GM18511 (cell line): ENCODE measurements at regions not wholly inside any gene's neighbourhood (a gene's known extent, or its start where the extent isn't known, plus 50 kb on each side); places are given as distances from the start of the nearest gene placed in this dataset.
"Not testable (repeated sequence)": the region's sequence is repeated elsewhere in the genome, so short reads cannot be mapped to it uniquely, and the experiment has no call there.

ENCODE experiments used
- ATAC-seq: cut with Tn5 transposase; IDR thresholded peaks from one replicate; pipeline ENCODE4 v1.9.1; 2021; ENCODE audit warnings: mild to moderate bottlenecking, moderate library complexity; ENCODE audit not compliant: unreplicated experiment

DNA sequence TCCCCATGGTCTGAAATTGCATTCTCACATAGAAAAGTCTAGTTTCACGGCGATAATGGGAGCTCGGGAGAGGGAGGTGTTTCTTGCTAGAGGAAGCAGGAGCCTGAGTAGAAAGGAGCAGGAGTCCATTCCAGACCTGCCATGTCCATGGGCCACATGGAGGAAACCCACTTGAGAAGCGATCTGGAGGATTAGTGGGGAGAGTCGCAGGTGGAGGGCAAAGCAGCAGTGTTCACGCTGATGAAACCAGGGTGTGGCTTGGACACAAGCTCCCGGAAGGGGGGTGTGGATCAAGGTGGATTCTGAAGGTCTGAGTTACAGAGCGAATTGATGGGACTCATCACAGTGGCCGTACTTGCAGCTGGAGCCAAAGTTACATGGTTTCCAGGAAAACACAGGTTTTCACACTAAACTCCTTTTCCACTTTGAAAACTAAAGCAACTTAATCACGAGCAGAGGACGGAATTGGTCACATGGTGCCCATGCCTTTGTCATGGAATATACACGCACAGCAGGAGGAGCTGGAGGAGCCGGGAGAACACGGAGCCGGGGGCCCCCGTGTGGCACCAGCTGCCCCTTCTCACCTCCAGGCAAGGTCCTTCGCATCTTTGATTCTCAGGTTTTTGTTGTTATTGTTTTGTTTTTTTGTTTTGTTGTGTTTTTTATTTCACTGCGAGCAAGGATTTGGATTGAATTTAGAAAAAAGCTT lies 255.1 kb upstream of the MYT1L start:
- no peak for ATAC-seq

DNA sequence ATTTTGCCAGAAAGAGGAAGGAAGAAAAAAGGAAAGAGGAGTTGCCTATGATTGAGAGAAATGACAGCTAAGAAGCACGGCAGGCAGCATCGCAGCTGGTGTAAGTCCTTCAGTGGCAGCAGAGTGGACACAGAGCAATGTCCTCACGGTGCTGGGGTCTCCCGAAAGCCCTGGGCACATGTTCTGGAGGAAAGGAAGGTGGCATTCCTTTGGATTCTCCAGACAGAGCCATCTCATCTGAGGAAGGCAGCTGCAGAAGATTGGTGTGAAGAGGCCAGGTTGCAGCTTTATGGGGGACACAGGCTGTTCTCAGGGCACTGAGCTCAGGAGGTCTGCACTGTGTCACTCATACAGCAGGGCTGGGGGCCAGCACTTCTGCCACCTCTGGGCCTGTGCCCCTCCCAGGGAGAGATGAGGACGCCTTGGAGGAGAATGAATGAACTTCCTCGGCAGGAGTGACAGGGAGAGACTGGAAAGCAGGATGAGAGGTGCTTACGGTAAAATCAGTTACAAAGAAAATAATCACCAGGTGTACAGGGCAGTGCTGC lies 252.0 kb upstream of the MYT1L start:
- no peak for ATAC-seq

DNA sequence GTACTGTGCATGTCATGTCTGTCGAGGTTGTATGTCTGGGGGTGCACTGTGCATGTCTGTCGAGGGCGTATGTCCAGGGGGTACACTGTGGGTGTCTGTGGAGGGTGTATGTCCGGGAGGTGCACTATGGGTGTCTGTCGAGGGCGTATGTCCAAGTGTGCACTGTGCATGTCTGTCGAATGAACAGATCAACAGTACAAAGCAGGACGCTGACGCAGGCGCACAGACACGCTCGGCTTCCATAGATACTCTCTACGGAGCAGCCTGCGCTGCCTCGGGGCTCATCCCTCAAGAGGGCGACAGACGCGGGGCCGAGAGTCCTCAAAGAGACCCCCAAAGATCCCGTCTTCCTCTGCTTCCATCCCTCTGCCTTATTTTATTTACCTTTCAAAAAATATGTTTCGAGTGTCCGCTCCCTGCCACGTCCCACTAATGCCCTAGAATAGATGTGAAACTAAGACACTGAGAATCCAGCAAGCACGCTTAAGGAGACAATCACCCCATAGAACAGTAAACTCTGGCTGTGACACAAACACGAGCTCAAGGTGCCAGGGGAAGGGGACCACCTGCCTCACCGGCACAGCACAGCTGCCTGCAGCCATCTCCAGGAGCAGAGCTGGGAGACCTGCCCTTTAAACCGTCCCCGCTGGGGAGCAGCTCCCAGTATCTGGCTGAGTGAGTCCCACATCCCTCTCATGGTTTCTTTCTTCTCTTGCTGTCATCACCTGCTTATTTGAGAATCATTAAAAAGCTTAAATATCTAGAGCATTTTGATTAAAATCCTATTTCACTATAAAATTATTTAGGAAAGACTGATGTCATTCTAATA lies 250.5 kb upstream of the MYT1L start:
- no peak for ATAC-seq

DNA sequence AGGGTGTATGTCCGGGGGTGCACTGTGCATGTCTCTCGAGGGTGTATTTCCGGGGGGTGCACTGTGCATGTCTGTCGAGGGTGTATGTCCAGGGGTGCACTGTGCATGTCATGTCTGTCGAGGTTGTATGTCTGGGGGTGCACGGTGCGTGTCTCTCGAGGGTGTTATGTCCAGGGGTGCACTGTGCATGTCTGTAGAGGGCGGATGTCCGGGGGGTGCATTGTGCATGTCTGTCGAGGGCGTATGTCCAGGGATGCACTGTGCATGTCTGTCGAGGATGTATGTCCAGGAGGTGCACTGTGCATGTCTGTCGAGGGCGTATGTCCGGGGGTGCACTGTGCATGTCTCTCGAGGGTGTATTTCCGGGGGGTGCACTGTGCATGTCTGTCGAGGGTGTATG lies 249.8 kb upstream of the MYT1L start:
- ATAC-seq: not testable (repeated sequence)

DNA sequence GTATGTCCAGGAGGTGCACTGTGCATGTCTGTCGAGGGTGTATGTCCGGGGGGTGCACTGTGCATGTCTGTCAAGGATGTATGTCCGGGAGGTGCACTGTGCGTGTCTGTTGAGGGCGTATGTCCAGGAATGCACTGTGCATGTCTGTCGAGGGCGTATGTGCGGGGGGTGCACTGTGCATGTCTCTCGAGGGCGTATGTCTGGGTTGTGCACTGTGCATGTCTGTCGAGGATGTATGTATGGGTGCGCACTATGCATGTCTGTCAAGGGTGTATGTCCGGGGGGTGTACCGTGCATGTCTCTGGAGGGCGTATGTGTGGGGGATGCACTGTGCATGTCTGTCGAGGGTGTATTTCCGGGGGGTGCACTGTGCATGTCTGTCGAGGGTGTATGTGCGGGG lies 249.3 kb upstream of the MYT1L start:
- ATAC-seq: no peak

DNA sequence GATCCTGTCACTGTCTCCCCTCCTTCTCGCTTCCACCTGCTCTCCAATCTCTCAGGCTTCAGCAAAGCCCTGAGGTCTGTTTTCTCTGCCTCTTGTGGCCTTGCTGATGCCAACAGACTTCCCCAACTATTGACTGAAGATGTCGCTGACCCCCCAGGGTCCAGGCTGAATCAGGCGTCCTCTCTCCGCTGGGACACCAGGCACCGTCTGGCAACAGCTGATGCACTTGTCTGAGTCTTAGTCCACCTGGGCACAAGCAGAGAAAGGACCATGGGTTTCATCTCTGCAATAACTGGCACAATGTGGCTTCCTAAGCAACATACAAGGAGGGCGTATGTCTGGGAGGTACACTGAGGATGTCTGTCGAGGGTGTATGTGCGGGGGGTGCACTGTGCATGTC lies 248.7 kb upstream of the MYT1L start:
- no peak for ATAC-seq

DNA sequence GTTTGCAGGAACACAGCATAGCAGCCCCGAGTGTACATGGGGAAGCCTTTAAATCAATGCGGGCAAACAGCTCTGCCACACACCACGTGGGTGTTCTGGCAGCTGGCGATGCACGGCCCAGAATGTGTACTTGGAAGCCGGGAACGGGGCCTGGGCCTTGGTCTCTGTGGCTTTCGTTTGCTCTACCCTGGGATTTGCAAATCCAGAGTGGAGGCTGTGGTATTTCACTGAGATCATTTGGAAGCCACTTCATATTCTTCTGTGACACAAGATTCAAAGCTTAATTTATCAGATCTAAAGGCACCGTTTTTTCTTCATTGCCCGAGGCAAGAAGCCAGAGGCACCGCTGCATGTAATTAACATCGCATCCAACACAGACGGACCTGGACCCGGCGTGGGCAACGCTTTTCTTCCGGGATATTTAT lies 246.3 kb upstream of the MYT1L start:
- no peak for ATAC-seq

DNA sequence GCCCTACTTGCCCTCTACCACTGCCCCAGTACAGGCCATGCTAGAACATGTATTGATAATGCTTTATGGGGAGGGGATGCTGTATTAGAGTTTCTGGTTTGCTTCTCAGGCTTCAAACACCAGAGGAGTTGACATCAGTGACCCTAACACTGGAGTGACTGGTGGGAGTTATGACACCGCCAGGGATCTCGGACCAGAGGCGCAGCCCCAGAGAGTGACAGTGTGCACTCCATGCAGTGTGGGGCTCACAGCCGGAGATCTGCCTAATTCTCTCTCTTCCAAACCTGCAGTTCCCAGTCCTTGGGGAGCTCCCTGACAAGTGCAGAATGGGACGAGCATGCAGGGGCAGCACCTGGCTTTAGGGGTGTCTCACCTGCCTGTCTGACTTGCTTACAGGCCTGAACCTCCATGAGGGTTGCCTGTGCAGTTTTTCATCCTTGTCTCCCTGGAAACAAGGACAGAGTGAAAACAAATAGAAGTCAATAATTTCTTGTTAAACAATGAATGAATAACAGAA lies 244.9 kb upstream of the MYT1L start:
- no peak for ATAC-seq

DNA sequence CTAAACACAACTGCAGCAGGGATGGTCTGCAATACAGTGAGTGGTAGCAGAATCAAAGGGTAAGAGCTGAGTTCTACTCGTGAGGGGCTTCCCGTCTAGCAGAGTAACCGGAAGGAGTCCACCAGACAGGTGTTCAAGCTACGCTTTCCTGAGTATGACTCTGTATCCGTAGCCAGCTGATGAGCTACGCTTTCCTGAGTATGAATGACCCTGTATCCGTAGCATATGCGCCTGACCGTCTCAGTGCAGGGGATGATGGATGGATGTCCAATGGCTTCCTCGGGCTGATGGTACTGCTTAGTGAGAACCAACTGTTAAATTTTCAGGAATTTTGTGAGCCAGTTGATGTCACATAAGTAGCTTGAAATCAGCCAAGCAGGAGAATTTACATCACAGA lies 244.1 kb upstream of the MYT1L start:
- ATAC-seq: no peak

DNA sequence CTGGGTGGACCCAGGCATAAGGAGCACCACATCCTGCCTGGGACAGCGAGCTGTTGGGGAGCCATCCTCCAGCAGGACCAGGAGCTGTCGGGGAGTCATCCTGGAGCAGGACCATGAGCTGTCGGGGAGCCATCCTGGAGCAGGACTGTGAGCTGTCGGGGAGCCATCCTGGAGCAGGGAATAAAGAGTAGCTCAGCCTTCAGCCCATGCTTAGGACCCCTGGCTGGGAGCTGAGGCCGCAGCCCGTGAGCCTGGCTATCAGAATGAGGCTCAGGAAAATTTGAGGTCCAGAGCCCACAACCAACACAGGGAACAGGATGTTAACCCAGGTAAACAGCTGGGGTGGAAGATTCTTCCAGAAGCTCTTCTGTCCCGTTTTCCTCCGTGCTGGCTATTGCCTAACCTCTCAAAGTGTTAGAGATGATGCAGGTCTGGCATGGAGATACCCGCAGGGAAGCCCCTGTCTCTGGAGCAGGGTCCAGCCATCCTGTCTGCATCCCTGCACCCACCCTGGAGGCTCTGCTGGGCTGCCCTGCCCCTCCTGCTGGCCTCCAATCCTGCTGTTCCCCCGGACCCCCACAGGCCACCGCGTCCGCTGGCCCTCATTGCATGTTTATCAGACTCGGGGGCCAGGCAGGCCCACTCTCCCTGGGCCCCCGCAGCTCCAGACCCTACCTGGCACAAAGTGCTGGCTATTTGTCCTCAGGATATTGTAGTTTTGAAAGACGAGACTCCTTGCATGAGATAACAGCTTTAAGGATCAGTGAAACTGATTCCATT lies 243.5 kb upstream of the MYT1L start:
- no peak for ATAC-seq

DNA sequence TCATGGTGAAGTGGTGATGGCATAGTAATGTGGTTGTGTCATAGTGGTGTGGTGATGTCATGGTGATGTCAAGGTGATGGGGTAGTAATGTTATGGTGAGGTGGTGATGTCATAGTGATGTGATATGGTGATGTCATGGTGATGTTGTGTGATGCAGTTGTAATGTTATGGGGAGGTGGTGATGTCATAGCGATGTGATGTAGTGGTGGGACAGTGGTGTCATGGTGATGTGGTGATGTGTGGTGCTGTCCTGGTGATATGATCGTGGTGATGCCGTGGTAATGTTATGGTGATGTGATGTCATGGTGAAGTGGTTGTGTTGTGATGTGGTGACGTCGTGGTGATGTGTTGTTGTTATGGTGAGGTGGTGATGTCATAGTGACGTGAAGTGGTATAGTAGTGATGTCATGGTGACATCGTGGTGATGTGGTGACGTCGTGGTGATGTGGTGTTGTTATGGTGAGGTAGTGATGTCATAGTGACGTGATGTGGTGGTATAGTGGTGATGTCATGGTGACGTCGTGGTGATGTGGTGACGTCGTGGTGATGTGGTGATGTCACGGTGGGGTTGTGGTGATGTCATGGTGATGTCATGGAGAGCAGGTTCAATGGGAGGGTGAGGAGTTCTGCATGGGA lies 242.7 kb upstream of the MYT1L start:
- ATAC-seq: no peak

DNA sequence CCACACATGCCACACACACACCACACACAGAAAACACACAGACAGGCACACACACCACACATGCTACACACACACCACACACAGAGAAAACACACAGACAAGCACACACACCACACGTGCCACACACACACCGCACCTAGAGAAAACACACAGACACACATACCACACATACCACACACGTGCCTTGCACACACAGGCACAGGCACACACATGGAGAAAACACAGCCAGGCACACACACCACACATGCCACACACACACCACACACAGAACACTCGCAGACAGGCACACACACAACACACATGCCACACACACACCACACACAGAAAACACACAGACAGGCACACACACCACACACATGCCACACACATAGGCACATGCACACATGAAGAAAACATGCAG lies 242.1 kb upstream of the MYT1L start:
- ATAC-seq: no peak

DNA sequence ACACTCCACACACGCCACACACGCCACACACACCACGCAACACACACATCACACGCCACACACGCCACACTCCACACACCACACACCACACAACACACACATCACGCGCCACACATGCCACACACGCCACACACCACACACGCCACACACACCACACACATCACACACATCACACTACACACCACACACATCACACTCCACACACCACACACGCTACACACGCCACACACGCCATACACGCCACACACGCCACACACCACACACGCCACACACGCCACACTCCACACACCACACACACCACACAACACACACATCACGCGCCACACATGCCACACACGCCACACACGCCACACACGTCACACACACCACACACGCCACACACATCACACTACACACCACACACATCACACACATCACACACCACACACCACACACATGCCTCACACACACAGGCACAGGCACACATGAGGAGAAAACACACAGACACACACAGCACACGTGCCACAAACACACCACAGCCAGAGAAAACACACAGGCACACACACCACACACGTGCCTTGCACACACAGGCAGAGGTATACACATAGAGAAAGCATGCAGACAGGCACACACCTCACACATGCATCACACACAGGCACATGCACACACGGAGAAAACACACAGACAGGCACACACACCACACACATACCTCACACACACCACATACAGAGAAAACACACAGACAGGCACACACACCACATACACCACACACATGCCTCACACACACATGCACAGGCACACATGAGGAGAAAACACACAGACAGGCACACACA lies 241.5 kb upstream of the MYT1L start:
- ATAC-seq: no peak

DNA sequence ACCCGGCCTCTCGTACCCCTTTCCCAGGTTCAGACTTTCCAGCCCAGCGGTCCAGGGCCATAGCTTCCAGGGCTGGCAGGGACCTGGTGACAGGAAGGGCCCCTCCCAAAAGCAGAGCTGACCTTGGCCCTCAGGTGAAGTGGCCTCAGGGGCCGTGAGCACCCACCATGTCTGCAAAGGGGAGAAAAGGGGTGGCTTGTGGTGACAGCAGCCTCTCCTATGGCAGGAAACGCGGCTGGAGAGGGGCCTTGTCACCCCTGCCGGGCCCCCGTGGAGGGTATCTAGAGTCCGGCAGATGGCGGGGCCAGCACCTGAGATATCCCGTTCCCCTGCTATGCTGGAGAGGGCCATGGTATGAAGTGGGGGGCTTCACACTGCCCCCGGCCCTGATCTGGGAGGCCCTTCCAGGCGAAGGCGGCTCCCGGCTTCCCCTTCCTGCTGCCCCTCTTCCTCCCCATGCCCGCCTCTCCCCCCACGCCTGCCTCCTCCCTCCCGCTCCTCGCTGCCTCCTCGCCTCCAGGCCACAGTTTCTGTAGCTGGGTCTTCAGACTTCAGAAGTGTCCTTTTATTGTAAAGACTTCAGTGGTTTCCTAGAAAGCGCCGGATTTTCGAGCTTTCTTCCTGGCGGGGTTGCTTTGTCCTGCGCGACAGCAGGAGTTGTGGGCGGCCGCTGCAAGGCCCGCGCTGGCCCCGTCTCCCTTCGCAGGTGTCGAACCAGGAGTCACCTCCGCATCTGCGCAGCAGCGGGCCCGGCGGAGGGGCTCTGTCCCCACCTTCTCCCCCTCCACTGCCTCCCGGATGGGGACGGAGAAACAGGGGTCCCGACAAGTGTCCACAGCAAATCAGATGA lies 240.5 kb upstream of the MYT1L start:
- no peak for ATAC-seq

DNA sequence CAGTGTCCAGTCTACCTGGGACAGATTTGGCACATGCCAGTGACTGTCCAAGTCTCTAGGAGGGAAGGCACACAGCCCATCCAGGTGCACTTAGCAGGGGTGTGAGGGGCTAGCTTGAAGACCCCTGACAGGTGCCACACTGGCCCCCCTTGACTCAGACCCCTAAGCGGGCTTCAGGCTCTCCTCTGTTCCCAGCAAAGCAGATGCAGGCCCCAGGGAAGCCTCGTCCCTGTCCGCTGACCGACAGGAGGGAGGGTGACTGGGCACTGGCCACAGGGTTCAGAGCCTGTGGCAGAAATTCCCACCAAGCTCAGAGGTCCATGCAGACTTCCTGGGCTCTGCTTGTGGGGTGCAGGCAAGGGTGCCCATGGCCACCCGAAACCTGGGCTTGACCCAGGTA lies 239.8 kb upstream of the MYT1L start:
- ATAC-seq: no peak

DNA sequence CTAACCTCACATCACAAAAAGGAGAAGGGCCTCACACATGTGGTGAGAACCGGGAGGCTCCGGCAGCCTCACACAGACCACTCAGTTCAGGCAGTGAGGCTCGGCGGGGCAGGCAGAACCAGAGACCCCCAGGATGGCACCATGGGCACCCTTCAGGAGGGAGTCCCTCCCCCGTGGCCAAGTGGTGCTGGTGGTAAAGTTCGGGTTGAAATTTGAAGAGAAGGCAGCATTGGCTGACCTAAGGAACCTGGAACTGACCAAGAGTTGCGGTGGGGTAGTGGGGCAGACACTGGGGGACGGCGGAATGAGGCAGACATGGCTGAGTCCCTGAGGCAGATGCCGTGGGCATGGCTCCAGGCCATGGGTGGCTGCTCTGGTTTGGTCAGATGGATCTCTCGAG lies 239.3 kb upstream of the MYT1L start:
- ATAC-seq: no peak

DNA sequence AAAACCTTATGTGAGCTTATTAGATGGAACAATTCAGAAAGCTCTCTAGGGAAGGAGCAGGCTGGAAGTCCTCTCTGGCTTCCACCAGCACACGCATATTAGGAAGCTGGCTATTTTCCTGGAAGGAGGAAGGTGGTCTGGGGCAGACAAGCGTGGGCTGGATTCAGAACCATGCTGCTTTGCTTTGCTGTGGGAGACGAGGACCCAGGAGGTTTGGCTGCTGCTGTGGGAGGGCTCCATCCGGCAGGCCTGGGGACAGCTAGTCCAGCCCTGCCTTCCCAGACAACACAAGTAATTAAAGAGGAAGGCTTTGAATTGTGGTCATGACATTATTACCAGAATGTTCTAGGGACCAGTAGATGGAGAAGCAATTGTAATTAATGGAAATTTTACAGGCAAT lies 238.8 kb upstream of the MYT1L start:
- no peak for ATAC-seq

DNA sequence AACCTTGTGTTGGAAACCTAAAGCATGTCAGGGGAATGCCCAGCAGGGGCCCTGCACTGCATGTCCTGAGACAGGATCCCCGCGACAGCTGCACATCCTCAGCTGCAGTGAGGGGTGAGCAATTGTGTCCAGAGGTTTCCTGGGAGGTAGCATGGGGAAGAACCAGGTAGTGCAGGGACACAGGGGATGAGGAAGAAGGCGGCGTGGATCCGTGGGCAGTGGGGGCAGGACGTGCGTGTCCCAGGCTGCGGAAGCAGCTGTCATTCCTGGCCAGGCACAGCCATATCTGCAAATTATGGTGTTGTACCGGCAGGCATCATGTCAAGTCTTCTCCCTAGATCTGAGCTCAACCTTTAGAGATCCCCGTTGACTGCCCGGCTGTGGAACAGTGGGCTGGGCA lies 238.2 kb upstream of the MYT1L start:
- no peak for ATAC-seq

DNA sequence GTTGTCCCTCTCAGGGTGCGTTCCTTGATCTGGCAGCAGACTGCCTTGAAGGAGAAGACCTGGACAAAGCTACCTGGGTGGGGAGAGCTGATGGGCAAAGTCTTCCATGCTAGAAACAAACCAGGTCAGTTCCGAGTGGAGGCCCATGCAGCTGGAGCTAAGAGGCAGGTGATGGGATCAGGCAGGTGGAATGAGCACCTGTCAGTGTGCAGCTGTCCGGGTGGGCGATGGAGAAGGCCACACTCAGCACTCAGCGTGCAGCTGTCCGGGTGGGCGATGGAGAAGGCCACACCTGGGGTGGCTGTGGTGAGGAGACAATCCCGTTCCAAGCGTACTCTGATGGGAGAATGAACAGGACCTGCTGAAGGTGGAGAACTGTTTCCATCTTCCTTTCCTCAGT lies 237.3 kb upstream of the MYT1L start:
- ATAC-seq: no peak
